Suprapubic skin (tissue), 4 donors: ENCODE measurements at regions not wholly inside any gene's neighbourhood (a gene's known extent, or its start where the extent isn't known, plus 50 kb on each side); places are given as distances from the start of the nearest gene placed in this dataset.
A peak's percentile ranks its signal among the peaks of the same experiment; 100 is the strongest.

Experiments used
- CTCF ChIP-seq, 2 donors: fragments of 200-600 bp in 1 of 2; fragments of 450-650 bp in 1 of 2; sonication (generic) in 1 of 2; IDR thresholded peaks; one replicate each; pipeline ENCODE4 v1.5.1; 2016 to 2019; ENCODE audit warnings: antibody characterized with exemption in 2 of 2, mild to moderate bottlenecking in 1 of 2, moderate library complexity in 1 of 2
- EP300 ChIP-seq: sonication (generic); formaldehyde crosslinking; IDR thresholded peaks from one replicate; pipeline ENCODE4 v1.6.1; 2017; ENCODE audit warnings: antibody characterized with exemption
- POLR2A ChIP-seq, 2 donors: fragments of 450-650 bp; IDR thresholded peaks; one replicate each; pipeline ENCODE4 v1.6.1; 2017; ENCODE audit warnings: antibody characterized with exemption in 2 of 2, mild to moderate bottlenecking in 2 of 2, moderate library complexity in 2 of 2
- POLR2AphosphoS5 ChIP-seq, 3 donors: sonication (generic); formaldehyde crosslinking; IDR thresholded peaks; one replicate each; pipeline ENCODE4 v1.6.1; 2017; ENCODE audit warnings: antibody characterized with exemption in 3 of 3

DNA sequence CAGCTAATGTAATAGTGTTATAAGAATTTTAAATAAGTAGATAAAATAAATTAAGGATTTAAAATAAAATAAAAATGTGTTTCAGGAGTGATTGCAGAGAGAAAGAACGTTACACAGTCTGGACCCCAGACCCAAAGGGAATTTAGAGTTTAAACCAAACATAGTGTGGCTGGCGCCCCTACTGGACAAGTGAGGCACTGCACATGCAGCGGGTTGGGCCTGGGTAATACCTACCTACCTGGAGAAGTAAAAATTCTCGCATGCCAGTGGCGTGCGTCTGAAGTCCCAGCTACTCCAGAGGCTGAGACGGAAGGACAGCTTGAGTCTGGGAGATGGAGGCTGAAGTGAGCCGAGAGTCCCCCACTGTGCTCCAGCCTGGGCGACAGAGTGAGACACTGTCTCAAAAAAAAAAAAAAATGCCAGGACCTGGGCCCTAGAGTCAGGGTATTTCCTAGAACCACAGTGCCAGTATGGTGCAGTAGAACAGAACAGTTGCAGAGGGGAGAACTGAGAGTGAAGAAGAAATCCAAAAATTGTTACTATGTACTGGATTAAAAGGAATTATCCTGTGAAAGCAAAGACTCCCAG, 71.4 kb upstream of the TCF21 start:
- TF ChIP-seq CTCF (IDR thresholded peaks at IDR 0.05) (peak in 1 of 2 donors; percentile 45), POLR2A (IDR thresholded peaks at IDR 0.05) (no peak), POLR2AphosphoS5 (IDR thresholded peaks at IDR 0.05) (no peak), EP300 (no peak)
